Peyer's patch (tissue), 4 donors: ENCODE measurements at regions not wholly inside any gene's neighbourhood (a gene's known extent, or its start where the extent isn't known, plus 50 kb on each side); places are given as distances from the start of the nearest gene placed in this dataset.

ENCODE experiments used
- POLR2A ChIP-seq, 2 donors: fragments of 450-650 bp; IDR thresholded peaks; one replicate each; pipeline ENCODE4 v1.5.1; 2017; ENCODE audit warnings: antibody characterized with exemption in 2 of 2, mild to moderate bottlenecking in 2 of 2, moderate library complexity in 2 of 2
- TF ChIP-seq, protein P1 (sequence below), 6 experiments: fragments of 450-650 bp in 4 of 6; fragments of 200-600 bp in 2 of 6; sonication (generic) in 1 of 6; IDR thresholded peaks; one replicate each; pipeline ENCODE4 v1.5.1; 2017 to 2019; ENCODE audit warnings: antibody characterized with exemption in 6 of 6, mild to moderate bottlenecking in 3 of 6, moderate library complexity in 1 of 6

DNA sequence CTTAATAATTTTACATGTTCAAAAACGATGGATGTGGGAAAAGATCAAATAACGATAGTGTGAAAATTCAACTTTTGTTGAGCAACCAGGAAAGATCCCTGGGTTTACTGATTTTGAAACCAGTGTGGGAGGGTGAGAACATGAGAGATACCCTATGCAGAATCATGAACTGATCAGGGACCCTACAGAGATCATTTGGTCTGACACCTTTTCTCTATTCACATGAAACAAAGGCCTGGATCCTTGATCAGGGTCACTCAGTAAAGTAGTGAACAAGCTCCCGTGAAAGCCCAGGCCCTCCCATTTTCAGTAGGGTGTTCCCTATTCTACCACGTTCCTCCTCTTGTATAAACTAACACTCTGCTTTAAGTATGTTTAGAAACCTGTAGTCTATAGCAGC, 60.5 kb upstream of the DUSP22 start:
- TF ChIP-seq, protein P1, sequence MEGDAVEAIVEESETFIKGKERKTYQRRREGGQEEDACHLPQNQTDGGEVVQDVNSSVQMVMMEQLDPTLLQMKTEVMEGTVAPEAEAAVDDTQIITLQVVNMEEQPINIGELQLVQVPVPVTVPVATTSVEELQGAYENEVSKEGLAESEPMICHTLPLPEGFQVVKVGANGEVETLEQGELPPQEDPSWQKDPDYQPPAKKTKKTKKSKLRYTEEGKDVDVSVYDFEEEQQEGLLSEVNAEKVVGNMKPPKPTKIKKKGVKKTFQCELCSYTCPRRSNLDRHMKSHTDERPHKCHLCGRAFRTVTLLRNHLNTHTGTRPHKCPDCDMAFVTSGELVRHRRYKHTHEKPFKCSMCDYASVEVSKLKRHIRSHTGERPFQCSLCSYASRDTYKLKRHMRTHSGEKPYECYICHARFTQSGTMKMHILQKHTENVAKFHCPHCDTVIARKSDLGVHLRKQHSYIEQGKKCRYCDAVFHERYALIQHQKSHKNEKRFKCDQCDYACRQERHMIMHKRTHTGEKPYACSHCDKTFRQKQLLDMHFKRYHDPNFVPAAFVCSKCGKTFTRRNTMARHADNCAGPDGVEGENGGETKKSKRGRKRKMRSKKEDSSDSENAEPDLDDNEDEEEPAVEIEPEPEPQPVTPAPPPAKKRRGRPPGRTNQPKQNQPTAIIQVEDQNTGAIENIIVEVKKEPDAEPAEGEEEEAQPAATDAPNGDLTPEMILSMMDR (IDR thresholded peaks at IDR 0.05), result no peak
- TF ChIP-seq POLR2A (IDR thresholded peaks at IDR 0.05), result no peak
